A673 (cell line): ENCODE measurements at regions not wholly inside any gene's neighbourhood (a gene's known extent, or its start where the extent isn't known, plus 50 kb on each side); places are given as distances from the start of the nearest gene placed in this dataset.
"Not testable (repeated sequence)": the region's sequence is repeated elsewhere in the genome, so short reads cannot be mapped to it uniquely, and the experiment has no call there.

Experiments used
- BruUV-seq: library from RNA; stranded (reverse); fragments of 400-500 nt; replicated peaks from 2 replicates; lab custom pipeline; 2021; lab: Mats Ljungman, UMichigan
- CTCF ChIA-PET: fragments of 300-600 bp; sonication (Branson Sonifier 250); formaldehyde crosslinking; loops from one replicate; lab custom pipeline; 2022; ENCODE audit warnings: antibody characterized with exemption; lab: Charles Lee
- POLR2A ChIA-PET: fragments of 300-600 bp; sonication (Branson Sonifier 250); formaldehyde crosslinking; loops from one replicate; lab custom pipeline; 2022; ENCODE audit warnings: antibody characterized with exemption; ENCODE audit not compliant: low non-redundant PET; lab: Charles Lee
- DNase-seq: peaks from one replicate; pipeline ENCODE4 v3.0.0-alpha.2; 2015; ENCODE audit warnings: low spot score
- H3K27ac ChIP-seq: fragments of 200-600 bp; sonication (generic); 2 replicates; pipeline ENCODE4 v1.5.1; 2016; ENCODE audit warnings: mixed run types, low read depth, mild to moderate bottlenecking, mixed read lengths, antibody characterized with exemption, low read length; ENCODE audit not compliant: poor library complexity, severe bottlenecking
- H3K27me3 ChIP-seq: fragments of 200-600 bp; sonication (generic); replicated peaks from 2 replicates; pipeline ENCODE4 v1.6.1; 2017; ENCODE audit warnings: mixed run types, low read depth, mild to moderate bottlenecking, mixed read lengths, antibody characterized with exemption, low read length; ENCODE audit not compliant: insufficient read depth, poor library complexity
- H3K36me3 ChIP-seq: fragments of 200-600 bp; sonication (generic); 2 replicates; pipeline ENCODE4 v1.6.1; 2016; ENCODE audit warnings: mixed run types, mild to moderate bottlenecking, mixed read lengths, antibody characterized with exemption, low read length; ENCODE audit not compliant: insufficient read depth, poor library complexity, severe bottlenecking
- H3K4me1 ChIP-seq: fragments of 200-600 bp; sonication (generic); 2 replicates; pipeline ENCODE4 v1.6.1; 2017; ENCODE audit warnings: mixed run types, mild to moderate bottlenecking, mixed read lengths, antibody characterized with exemption, low read length; ENCODE audit not compliant: insufficient read depth, poor library complexity, severe bottlenecking
- H3K4me3 ChIP-seq: fragments of 200-600 bp; sonication (generic); 2 replicates; pipeline ENCODE4 v1.5.1; 2016; ENCODE audit warnings: low read depth, mixed run types, mild to moderate bottlenecking, mixed read lengths, low read length; ENCODE audit not compliant: poor library complexity, severe bottlenecking
- H3K9me3 ChIP-seq: fragments of 200-600 bp; sonication (generic); 2 replicates; pipeline ENCODE4 v1.6.1; 2016; ENCODE audit warnings: mixed run types, low read depth, mild to moderate bottlenecking, mixed read lengths, antibody characterized with exemption, low read length; ENCODE audit not compliant: poor library complexity, severe bottlenecking
- EZH2 ChIP-seq: fragments of 200-600 bp; sonication (generic); IDR thresholded peaks from 2 replicates; pipeline ENCODE4 v1.6.1; 2017; ENCODE audit warnings: borderline replicate concordance, low read depth, mild to moderate bottlenecking, mixed read lengths, antibody characterized with exemption, low read length; ENCODE audit not compliant: poor library complexity, severe bottlenecking
- intact Hi-C: fragments of 100-400 bp; cut with micrococcal nuclease; formaldehyde crosslinking; loops from one replicate; pipeline ENCODE4 v1.10.0; 2022; ENCODE audit not compliant: unreplicated experiment
- TF ChIP-seq, protein P1 (sequence below): fragments of 300-800, 200-600 bp; sonication (generic); conservative IDR thresholded peaks from 2 replicates; pipeline ENCODE4 v1.5.1; 2017; ENCODE audit warnings: low read depth, mild to moderate bottlenecking, antibody characterized with exemption, low read length, moderate library complexity, mixed read lengths

DNA sequence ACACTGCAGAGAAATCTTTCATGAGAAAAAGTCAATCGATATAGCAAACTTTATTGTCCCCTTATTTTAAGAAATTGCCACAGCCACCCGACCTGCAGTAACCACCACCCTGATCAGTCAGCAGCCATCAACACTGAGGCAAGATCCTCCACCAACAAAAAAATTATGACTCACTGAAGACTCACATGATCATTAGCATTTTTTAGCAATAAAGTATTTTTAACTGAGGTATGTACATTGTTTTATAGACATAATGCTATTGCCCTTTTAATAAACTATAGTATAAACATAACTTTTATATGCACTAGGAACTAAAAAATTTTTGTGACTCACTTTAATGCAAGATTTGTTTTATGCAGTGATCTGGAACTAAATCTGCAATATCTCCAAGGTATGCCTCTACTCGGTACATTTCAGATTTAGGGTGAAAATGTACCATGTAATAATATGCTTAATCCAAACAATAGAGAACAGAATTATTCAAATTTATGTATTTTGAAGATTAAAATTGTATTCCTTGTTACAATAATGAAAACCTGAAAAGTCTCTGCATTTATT, 79.2 kb upstream of the CEP126 start:
- no peaks in the 10 kb centered on the region for H3K27me3 ChIP-seq
- no peaks in the 10 kb centered on the region for H3K4me1 ChIP-seq
- no peak overlapping the region for H3K4me3 ChIP-seq
- BruUV-seq: no TSS peak
- intact Hi-C loops: no loop called here
- no peak for TF ChIP-seq EZH2
- TF ChIP-seq, protein P1, sequence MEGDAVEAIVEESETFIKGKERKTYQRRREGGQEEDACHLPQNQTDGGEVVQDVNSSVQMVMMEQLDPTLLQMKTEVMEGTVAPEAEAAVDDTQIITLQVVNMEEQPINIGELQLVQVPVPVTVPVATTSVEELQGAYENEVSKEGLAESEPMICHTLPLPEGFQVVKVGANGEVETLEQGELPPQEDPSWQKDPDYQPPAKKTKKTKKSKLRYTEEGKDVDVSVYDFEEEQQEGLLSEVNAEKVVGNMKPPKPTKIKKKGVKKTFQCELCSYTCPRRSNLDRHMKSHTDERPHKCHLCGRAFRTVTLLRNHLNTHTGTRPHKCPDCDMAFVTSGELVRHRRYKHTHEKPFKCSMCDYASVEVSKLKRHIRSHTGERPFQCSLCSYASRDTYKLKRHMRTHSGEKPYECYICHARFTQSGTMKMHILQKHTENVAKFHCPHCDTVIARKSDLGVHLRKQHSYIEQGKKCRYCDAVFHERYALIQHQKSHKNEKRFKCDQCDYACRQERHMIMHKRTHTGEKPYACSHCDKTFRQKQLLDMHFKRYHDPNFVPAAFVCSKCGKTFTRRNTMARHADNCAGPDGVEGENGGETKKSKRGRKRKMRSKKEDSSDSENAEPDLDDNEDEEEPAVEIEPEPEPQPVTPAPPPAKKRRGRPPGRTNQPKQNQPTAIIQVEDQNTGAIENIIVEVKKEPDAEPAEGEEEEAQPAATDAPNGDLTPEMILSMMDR: no peak
- H3K27ac ChIP-seq: no peak overlapping the region
- H3K9me3 ChIP-seq: no peaks in the 10 kb centered on the region
- ChIA-PET POLR2A (no interaction called here), CTCF (no interaction called here)
- no peaks in the 10 kb centered on the region for H3K36me3 ChIP-seq
- no peak for DNase-seq

DNA sequence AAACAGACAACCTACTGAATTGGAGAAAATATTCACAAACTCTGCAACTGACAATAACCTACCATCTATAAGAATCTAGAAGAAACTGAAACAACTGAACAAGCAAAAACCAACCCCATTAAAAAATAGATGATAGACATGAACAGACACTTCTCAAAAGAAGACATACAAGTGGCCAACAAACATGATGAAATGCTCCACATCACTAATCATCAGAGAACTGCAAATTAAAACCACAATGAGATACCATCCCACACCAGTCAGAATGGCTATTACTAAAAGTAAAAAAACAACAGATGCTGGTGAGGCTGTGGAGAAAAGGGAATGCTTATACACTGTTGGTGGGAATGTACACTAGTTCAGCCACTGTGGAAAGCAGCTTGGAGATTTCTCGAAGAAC, 84.3 kb upstream of the CEP126 start:
- H3K36me3 ChIP-seq, H3K4me3 ChIP-seq, DNase-seq, H3K27ac ChIP-seq, H3K27me3 ChIP-seq, CTCF ChIA-PET, H3K9me3 ChIP-seq, H3K4me1 ChIP-seq, BruUV-seq: not testable (repeated sequence)
- intact Hi-C loops: loop anchor here (5.0 kb wide), 1 partner anchor 373 kb away; no protein-coding TSS in a partner anchor
- POLR2A ChIA-PET: interaction anchor here (0.6 kb wide), 1 partner anchor 680 kb away, joined by 3 read pairs; no protein-coding TSS in a partner anchor

DNA sequence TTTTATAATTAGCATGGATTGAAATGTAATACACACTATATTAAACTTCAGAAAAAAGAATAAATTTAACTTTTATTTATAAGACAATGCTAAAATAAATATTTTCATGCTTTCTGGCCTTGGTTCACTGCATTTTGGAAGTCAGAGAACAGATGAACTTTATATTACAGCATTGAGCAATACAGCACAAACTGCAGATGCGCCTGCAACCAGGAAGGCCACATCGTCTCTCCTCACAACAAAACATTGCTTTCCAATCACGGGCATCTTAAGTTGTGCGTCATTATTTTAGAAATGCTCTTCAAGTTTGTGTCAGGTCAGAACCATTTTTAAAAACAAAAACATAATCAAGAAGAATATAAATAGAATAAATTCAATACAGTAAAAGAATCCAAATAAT, 89.3 kb upstream of the CEP126 start:
- Histone ChIP-seq H3K27ac (no peak overlapping the region), H3K4me1 (no peaks in the 10 kb centered on the region), H3K9me3 (no peaks in the 10 kb centered on the region), H3K27me3 (no peaks in the 10 kb centered on the region), H3K36me3 (no peaks in the 10 kb centered on the region), H3K4me3 (no peak overlapping the region)
- intact Hi-C loops: no loop called here
- BruUV-seq: no TSS peak
- no peak for DNase-seq
- POLR2A ChIA-PET: no interaction called here
- CTCF ChIA-PET: no interaction called here
- no peak for TF ChIP-seq EZH2
- TF ChIP-seq, protein P1: no peak

DNA sequence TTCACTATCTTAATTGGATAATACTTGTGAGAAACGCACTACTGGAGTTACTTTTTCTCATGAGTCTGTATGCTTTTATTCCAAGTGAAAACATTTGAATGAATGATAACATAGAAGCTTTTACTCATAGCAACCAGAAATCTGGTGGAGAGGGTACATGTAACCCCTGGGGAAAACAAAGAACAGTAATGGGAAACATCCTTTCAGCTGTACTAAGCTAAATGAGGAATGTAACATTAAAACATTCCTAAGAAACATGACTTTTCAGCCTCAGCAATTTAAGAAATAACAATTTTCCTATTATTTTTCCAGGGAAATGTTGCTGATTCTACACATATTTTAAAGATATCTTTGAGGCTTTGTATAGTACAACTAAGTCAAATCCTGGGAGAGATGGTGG, 97.2 kb upstream of the CEP126 start:
- Histone ChIP-seq H3K9me3 (no peaks in the 10 kb centered on the region), H3K27me3 (no peaks in the 10 kb centered on the region), H3K36me3 (no peaks in the 10 kb centered on the region), H3K4me3 (no peak overlapping the region), H3K27ac (no peak overlapping the region), H3K4me1 (no peaks in the 10 kb centered on the region)
- POLR2A ChIA-PET: no interaction called here
- TF ChIP-seq EZH2: no peak
- TF ChIP-seq, protein P1: no peak
- BruUV-seq: no TSS peak
- CTCF ChIA-PET: no interaction called here
- DNase-seq: no peak
- intact Hi-C loops: no loop called here
